Activated naive CD8-positive, alpha-beta T cell treated with anti-CD3 and anti-CD28 coated beads for 36 hours (primary cell): ENCODE measurements at regions not wholly inside any gene's neighbourhood (a gene's known extent, or its start where the extent isn't known, plus 50 kb on each side); places are given as distances from the start of the nearest gene placed in this dataset.
"Not testable (repeated sequence)": the region's sequence is repeated elsewhere in the genome, so short reads cannot be mapped to it uniquely, and the experiment has no call there.

Experiments
- DNase-seq: peaks from one replicate; pipeline ENCODE4 v3.0.0; 2021
- H3K27ac Mint-ChIP-seq: one replicate; pipeline ENCODE4 v1.8.0; 2022; ENCODE audit warnings: mild to moderate bottlenecking, moderate library complexity, mixed read lengths
- H3K27me3 Mint-ChIP-seq: one replicate; pipeline ENCODE4 v1.8.0; 2022; ENCODE audit warnings: mild to moderate bottlenecking, mixed read lengths
- H3K36me3 Mint-ChIP-seq: one replicate; pipeline ENCODE4 v1.8.0; 2021; ENCODE audit warnings: mild to moderate bottlenecking, mixed read lengths
- H3K4me1 Mint-ChIP-seq: one replicate; pipeline ENCODE4 v1.8.0; 2021; ENCODE audit warnings: mixed read lengths
- H3K4me3 Mint-ChIP-seq: one replicate; pipeline ENCODE4 v1.8.0; 2022; ENCODE audit warnings: mild to moderate bottlenecking, moderate library complexity, mixed read lengths
- H3K9me3 Mint-ChIP-seq: one replicate; pipeline ENCODE4 v1.8.0; 2022; ENCODE audit warnings: mixed read lengths

GRCh38 chr1:182207300-182207699, 145.8 kb upstream of the ZNF648 start:
- H3K4me1 Mint-ChIP-seq: peaks cover 8% of the 10 kb centered on the region
- no peak for DNase-seq
- no peak overlapping the region for H3K27ac Mint-ChIP-seq
- no peak overlapping the region for H3K4me3 Mint-ChIP-seq
- no peaks in the 10 kb centered on the region for H3K36me3 Mint-ChIP-seq
- H3K9me3 Mint-ChIP-seq: no peaks in the 10 kb centered on the region
- no peaks in the 10 kb centered on the region for H3K27me3 Mint-ChIP-seq

GRCh38 chr1:182206626-182207239, 145.2 kb upstream of the ZNF648 start:
- no peak for DNase-seq
- H3K27me3 Mint-ChIP-seq: no peaks in the 10 kb centered on the region
- no peak overlapping the region for H3K4me3 Mint-ChIP-seq
- H3K36me3 Mint-ChIP-seq: no peaks in the 10 kb centered on the region
- H3K4me1 Mint-ChIP-seq: peaks cover 8% of the 10 kb centered on the region
- H3K9me3 Mint-ChIP-seq: no peaks in the 10 kb centered on the region
- no peak overlapping the region for H3K27ac Mint-ChIP-seq

GRCh38 chr1:182205351-182206022, 144.0 kb upstream of the ZNF648 start:
- H3K4me3 Mint-ChIP-seq: no peak overlapping the region
- H3K9me3 Mint-ChIP-seq: no peaks in the 10 kb centered on the region
- no peak for DNase-seq
- peaks cover 8% of the 10 kb centered on the region for H3K4me1 Mint-ChIP-seq
- H3K36me3 Mint-ChIP-seq: no peaks in the 10 kb centered on the region
- H3K27me3 Mint-ChIP-seq: no peaks in the 10 kb centered on the region
- H3K27ac Mint-ChIP-seq: no peak overlapping the region

GRCh38 chr1:182203191-182203875, 141.8 kb upstream of the ZNF648 start:
- Mint-ChIP-seq H3K4me3 (no peak overlapping the region), H3K27ac (no peak overlapping the region)

GRCh38 chr1:182201490-182201889, 140.0 kb upstream of the ZNF648 start:
- H3K27ac Mint-ChIP-seq, H3K4me1 Mint-ChIP-seq, H3K4me3 Mint-ChIP-seq, H3K9me3 Mint-ChIP-seq, H3K27me3 Mint-ChIP-seq, DNase-seq, H3K36me3 Mint-ChIP-seq: not testable (repeated sequence)

More at GRCh38 chr1:182203191-182203875, 141.8 kb upstream of the ZNF648 start:
- Mint-ChIP-seq H3K4me1 (peaks cover 8% of the 10 kb centered on the region), H3K9me3 (no peaks in the 10 kb centered on the region), H3K27me3 (no peaks in the 10 kb centered on the region), H3K36me3 (no peaks in the 10 kb centered on the region)
- DNase-seq: no peak

- Mint-ChIP-seq H3K9me3 (no peaks in the 10 kb centered on the region), H3K4me1 (no peaks in the 10 kb centered on the region), H3K27me3 (peaks cover 4% of the 10 kb centered on the region), H3K27ac (no peak overlapping the region), H3K4me3 (no peak overlapping the region), H3K36me3 (no peaks in the 10 kb centered on the region)
- no peak for DNase-seq
Measured at GRCh38 chr1:182200025-182200812, 138.7 kb upstream of the ZNF648 start.

- H3K27ac Mint-ChIP-seq: peak overlapping the region; percentile 45
- H3K4me1 Mint-ChIP-seq: no peaks in the 10 kb centered on the region
- peaks cover 5% of the 10 kb centered on the region for H3K27me3 Mint-ChIP-seq
- H3K9me3 Mint-ChIP-seq: no peaks in the 10 kb centered on the region
- DNase-seq: no peak
- H3K4me3 Mint-ChIP-seq: no peak overlapping the region
- H3K36me3 Mint-ChIP-seq: no peaks in the 10 kb centered on the region
Measured at GRCh38 chr1:182198006-182198605, 136.6 kb upstream of the ZNF648 start.

- Mint-ChIP-seq H3K36me3 (no peaks in the 10 kb centered on the region), H3K4me3 (no peak overlapping the region), H3K9me3 (no peaks in the 10 kb centered on the region)
Measured at GRCh38 chr1:182196897-182197870, 135.7 kb upstream of the ZNF648 start.

GRCh38 chr1:182195733-182196132, 134.2 kb upstream of the ZNF648 start:
- no peak for DNase-seq
- no peak overlapping the region for H3K4me3 Mint-ChIP-seq
- no peaks in the 10 kb centered on the region for H3K4me1 Mint-ChIP-seq
- H3K9me3 Mint-ChIP-seq: no peaks in the 10 kb centered on the region
- no peaks in the 10 kb centered on the region for H3K36me3 Mint-ChIP-seq
- peaks cover 7% of the 10 kb centered on the region for H3K27me3 Mint-ChIP-seq
- no peak overlapping the region for H3K27ac Mint-ChIP-seq

More at GRCh38 chr1:182196897-182197870, 135.7 kb upstream of the ZNF648 start:
- peaks cover 7% of the 10 kb centered on the region for H3K27me3 Mint-ChIP-seq
- H3K27ac Mint-ChIP-seq: no peak overlapping the region
- H3K4me1 Mint-ChIP-seq: no peaks in the 10 kb centered on the region
- DNase-seq: no peak

- Mint-ChIP-seq H3K9me3 (no peaks in the 10 kb centered on the region), H3K4me3 (no peak overlapping the region), H3K4me1 (no peaks in the 10 kb centered on the region), H3K27me3 (peaks cover 7% of the 10 kb centered on the region), H3K27ac (no peak overlapping the region), H3K36me3 (no peaks in the 10 kb centered on the region)
- DNase-seq: no peak
Measured at GRCh38 chr1:182193908-182194550, 132.5 kb upstream of the ZNF648 start.

- no peaks in the 10 kb centered on the region for H3K9me3 Mint-ChIP-seq
- no peaks in the 10 kb centered on the region for H3K4me1 Mint-ChIP-seq
- DNase-seq: no peak
- no peak overlapping the region for H3K27ac Mint-ChIP-seq
- H3K4me3 Mint-ChIP-seq: no peak overlapping the region
- no peaks in the 10 kb centered on the region for H3K36me3 Mint-ChIP-seq
- H3K27me3 Mint-ChIP-seq: peaks cover 4% of the 10 kb centered on the region
Measured at GRCh38 chr1:182192966-182193365, 131.5 kb upstream of the ZNF648 start.

- Mint-ChIP-seq H3K27me3 (peaks cover 3% of the 10 kb centered on the region), H3K4me3 (no peak overlapping the region), H3K9me3 (no peaks in the 10 kb centered on the region), H3K36me3 (no peaks in the 10 kb centered on the region), H3K27ac (no peak overlapping the region), H3K4me1 (no peaks in the 10 kb centered on the region)
- no peak for DNase-seq
Measured at GRCh38 chr1:182192215-182192614, 130.7 kb upstream of the ZNF648 start.

GRCh38 chr1:182191381-182192115, 130.0 kb upstream of the ZNF648 start:
- DNase-seq: no peak
- Mint-ChIP-seq H3K9me3 (no peaks in the 10 kb centered on the region), H3K4me1 (no peaks in the 10 kb centered on the region), H3K27ac (no peak overlapping the region), H3K27me3 (peaks cover 3% of the 10 kb centered on the region), H3K36me3 (no peaks in the 10 kb centered on the region), H3K4me3 (no peak overlapping the region)
